IPS-20b (cell line): ENCODE measurements at regions not wholly inside any gene's neighbourhood (a gene's known extent, or its start where the extent isn't known, plus 50 kb on each side); places are given as distances from the start of the nearest gene placed in this dataset.

ENCODE experiments used
- H3K27ac ChIP-seq: one replicate; pipeline ENCODE4 v1.5.1; 2013; ENCODE audit warnings: low read length
- H3K27me3 ChIP-seq: 2 replicates; pipeline ENCODE4 v1.6.1; 2013; ENCODE audit warnings: mild to moderate bottlenecking, low read length, inconsistent platforms; ENCODE audit not compliant: insufficient read depth
- H3K36me3 ChIP-seq: 2 replicates; pipeline ENCODE4 v1.6.1; 2013; ENCODE audit warnings: low read depth, mild to moderate bottlenecking, inconsistent platforms, low read length, moderate library complexity; ENCODE audit not compliant: insufficient read depth
- H3K4me1 ChIP-seq: 2 replicates; pipeline ENCODE4 v1.6.1; 2013; ENCODE audit warnings: mild to moderate bottlenecking, control low read depth, inconsistent platforms, low read length, moderate library complexity; ENCODE audit not compliant: insufficient read depth
- H3K4me3 ChIP-seq: 2 replicates; pipeline ENCODE4 v1.5.1; 2013; ENCODE audit warnings: mild to moderate bottlenecking, low read length, inconsistent platforms
- H3K9ac ChIP-seq: 2 replicates; pipeline ENCODE4 v1.6.1; 2013; ENCODE audit warnings: low read depth, mild to moderate bottlenecking, inconsistent platforms, low read length, moderate library complexity
- H3K9me3 ChIP-seq: 2 replicates; pipeline ENCODE4 v1.6.1; 2013; ENCODE audit warnings: mild to moderate bottlenecking, low read depth, low read length, inconsistent platforms; ENCODE audit not compliant: insufficient read depth

DNA sequence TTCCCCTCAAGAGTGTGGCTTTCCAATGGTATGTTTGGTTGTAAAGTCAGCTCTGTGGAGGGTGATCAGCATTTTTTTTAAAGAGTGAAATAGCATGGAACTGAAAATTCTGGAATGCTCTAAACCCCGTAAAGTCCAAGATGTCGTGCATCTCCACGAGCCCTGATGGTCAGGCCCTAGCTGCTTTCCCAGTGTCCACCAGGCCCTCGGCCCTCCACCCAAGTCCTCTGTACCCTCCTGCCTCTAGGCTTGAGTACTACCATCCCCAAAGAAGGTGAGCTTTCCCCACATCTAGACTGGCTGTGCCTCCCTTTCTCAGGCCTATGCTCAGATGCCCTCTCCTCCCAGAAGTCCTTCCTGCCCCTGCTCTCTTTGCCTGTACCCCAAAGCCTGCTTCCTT lies 280.3 kb downstream of the GADD45G start:
- H3K4me3 ChIP-seq = no peak overlapping the region
- H3K4me1 ChIP-seq = no peaks in the 10 kb centered on the region
- H3K27ac ChIP-seq = no peak overlapping the region
- no peaks in the 10 kb centered on the region for H3K27me3 ChIP-seq
- H3K9me3 ChIP-seq = no peaks in the 10 kb centered on the region; the same call in 1 of the 2 replicates
- H3K9ac ChIP-seq = no peak overlapping the region
- H3K36me3 ChIP-seq = no peaks in the 10 kb centered on the region

GRCh38 chr9:89886281-89886700 lies 281.5 kb downstream of the GADD45G start:
- no peaks in the 10 kb centered on the region for H3K4me1 ChIP-seq
- H3K9ac ChIP-seq = no peak overlapping the region
- H3K36me3 ChIP-seq = no peaks in the 10 kb centered on the region
- no peak overlapping the region for H3K4me3 ChIP-seq
- no peaks in the 10 kb centered on the region for H3K27me3 ChIP-seq
- no peak overlapping the region for H3K27ac ChIP-seq
- H3K9me3 ChIP-seq = no peaks in the 10 kb centered on the region; the same call in 1 of the 2 replicates

- no peak overlapping the region for H3K9ac ChIP-seq
- H3K36me3 ChIP-seq = no peaks in the 10 kb centered on the region
- H3K4me3 ChIP-seq = no peak overlapping the region
- no peaks in the 10 kb centered on the region for H3K4me1 ChIP-seq
- H3K9me3 ChIP-seq = no peaks in the 10 kb centered on the region
- H3K27me3 ChIP-seq = no peaks in the 10 kb centered on the region
- no peak overlapping the region for H3K27ac ChIP-seq
Measured at GRCh38 chr9:89887286-89887685, 282.5 kb downstream of the GADD45G start.

DNA sequence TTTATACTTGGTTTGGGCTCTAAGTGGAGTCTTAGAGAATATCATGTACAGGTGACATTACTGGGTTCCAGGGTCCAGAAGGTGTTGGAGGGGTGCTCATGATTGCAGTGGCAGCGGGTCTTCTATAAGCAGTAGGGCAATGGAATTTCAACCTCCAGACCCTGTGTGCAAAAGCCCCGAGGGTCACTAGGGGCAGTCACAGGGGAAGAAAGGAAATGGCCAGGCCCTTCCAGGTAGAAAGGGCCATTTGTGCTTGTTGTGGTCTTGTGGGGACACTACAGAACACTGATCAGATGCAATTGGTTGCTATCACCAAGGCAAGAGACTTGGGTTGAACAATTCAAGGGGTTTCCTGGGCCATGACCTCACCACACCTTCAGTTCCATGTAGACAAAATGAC lies 283.4 kb downstream of the GADD45G start:
- Histone ChIP-seq H3K27me3 (no peaks in the 10 kb centered on the region), H3K36me3 (no peaks in the 10 kb centered on the region), H3K4me3 (no peak overlapping the region), H3K9me3 (no peaks in the 10 kb centered on the region), H3K9ac (no peak overlapping the region), H3K27ac (no peak overlapping the region), H3K4me1 (no peaks in the 10 kb centered on the region)

DNA sequence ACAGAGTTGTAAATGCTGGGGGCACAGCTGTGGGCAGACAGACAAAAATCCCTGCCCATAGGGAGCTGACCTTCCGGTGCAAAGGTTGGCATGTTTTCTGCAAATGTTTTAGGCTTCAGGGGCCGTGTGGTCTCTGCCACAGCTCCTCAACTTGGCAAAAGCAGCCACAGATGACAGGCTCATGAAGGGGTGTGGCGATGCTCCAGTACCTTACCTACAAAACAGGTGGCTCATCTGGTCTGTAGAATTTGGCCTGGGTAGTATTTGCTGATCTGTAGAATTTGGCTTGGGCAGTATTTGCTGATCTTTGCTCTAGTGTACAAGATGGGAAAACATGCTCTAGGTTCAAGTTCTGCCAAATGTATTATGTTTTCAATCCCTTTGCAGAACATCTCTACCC lies 283.9 kb downstream of the GADD45G start:
- Histone ChIP-seq H3K4me1 (no peaks in the 10 kb centered on the region), H3K27me3 (no peaks in the 10 kb centered on the region), H3K27ac (no peak overlapping the region), H3K9me3 (no peaks in the 10 kb centered on the region), H3K4me3 (no peak overlapping the region), H3K9ac (no peak overlapping the region), H3K36me3 (no peaks in the 10 kb centered on the region)

DNA sequence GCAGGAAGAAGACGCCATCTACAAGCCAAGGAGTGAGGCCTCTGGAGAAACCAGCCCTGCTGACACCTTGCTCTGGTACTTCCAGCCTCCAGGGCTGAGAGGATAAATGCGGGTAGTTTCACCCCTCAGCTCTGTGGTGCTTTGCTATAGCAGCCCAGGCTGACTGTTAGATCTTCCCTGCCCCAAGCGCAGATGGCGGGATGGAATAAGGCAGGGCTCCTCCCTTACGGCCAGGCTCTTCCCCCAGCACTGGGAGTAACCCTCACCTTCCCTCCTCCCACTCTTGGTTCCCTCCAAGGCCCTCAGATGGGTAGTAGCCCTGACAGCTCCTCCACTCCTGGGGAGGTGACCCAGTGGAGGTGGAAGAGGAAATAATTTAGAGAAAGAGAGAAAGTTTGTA lies 285.1 kb downstream of the GADD45G start:
- H3K36me3 ChIP-seq = no peaks in the 10 kb centered on the region
- no peaks in the 10 kb centered on the region for H3K4me1 ChIP-seq
- H3K27me3 ChIP-seq = no peaks in the 10 kb centered on the region
- no peak overlapping the region for H3K27ac ChIP-seq
- no peak overlapping the region for H3K9ac ChIP-seq
- H3K9me3 ChIP-seq = no peaks in the 10 kb centered on the region
- no peak overlapping the region for H3K4me3 ChIP-seq

GRCh38 chr9:89890326-89890980 lies 285.6 kb downstream of the GADD45G start:
- Histone ChIP-seq H3K9me3 (no peaks in the 10 kb centered on the region), H3K9ac (no peak overlapping the region), H3K4me1 (no peaks in the 10 kb centered on the region), H3K36me3 (no peaks in the 10 kb centered on the region), H3K27me3 (no peaks in the 10 kb centered on the region), H3K4me3 (no peak overlapping the region), H3K27ac (no peak overlapping the region)

DNA sequence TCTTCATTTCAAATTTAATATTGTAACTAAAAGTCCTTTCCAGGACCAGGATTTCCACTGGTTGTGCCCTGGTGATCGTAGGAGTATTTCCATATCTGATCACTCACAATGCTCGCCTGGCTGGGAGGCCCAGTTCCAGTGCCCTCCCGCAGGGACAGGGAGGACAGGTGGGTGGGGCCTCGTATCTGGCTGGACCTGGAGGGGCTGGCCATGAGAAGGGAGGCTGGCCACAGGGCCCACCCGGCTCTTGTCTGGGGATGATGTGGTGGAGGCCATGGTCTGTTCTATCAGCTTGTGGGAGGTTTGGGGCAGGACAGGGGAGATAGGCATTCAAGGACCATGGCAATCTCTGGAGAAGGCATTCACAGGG lies 286.4 kb downstream of the GADD45G start:
- H3K9me3 ChIP-seq = no peaks in the 10 kb centered on the region
- no peak overlapping the region for H3K9ac ChIP-seq
- H3K27ac ChIP-seq = no peak overlapping the region
- H3K4me3 ChIP-seq = no peak overlapping the region
- H3K36me3 ChIP-seq = no peaks in the 10 kb centered on the region
- no peaks in the 10 kb centered on the region for H3K4me1 ChIP-seq
- H3K27me3 ChIP-seq = no peaks in the 10 kb centered on the region

DNA sequence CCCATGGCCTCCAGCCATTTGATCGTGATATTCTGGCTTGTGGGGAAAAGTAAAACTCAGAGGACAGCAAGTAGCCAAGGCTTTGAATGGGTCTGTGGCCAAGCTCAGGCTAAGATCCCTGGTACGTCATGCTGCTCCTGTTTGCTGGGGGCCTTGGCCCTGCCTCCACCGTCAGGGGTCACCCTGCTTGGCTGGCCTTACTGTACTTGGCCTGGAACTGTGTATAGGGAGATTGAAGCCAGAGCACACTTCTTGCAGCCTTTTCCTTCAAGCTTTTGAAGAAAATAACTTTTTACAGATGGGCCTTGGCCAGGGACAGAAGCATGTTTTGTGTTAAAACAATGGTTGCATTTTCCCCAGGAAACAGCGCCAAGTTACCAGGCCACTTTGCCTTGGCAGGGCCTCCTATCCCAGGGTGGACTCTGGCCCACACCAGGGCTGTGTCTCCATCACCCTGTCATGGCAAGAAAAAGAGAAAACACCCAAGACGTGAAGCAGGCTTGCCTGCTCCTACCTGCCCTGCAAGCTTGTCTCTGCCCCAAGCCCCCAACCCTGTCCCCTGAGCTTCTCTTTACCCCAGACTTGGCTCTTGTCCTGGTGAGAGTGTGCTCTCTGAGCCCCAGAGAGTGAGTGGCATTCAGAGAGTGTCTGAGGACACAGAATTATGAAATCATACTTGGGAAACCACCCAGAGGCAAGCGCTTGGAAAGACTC lies 286.9 kb downstream of the GADD45G start:
- no peaks in the 10 kb centered on the region for H3K36me3 ChIP-seq
- H3K4me1 ChIP-seq = no peaks in the 10 kb centered on the region
- no peaks in the 10 kb centered on the region for H3K27me3 ChIP-seq
- H3K27ac ChIP-seq = no peak overlapping the region
- no peaks in the 10 kb centered on the region for H3K9me3 ChIP-seq
- H3K4me3 ChIP-seq = no peak overlapping the region
- no peak overlapping the region for H3K9ac ChIP-seq

DNA sequence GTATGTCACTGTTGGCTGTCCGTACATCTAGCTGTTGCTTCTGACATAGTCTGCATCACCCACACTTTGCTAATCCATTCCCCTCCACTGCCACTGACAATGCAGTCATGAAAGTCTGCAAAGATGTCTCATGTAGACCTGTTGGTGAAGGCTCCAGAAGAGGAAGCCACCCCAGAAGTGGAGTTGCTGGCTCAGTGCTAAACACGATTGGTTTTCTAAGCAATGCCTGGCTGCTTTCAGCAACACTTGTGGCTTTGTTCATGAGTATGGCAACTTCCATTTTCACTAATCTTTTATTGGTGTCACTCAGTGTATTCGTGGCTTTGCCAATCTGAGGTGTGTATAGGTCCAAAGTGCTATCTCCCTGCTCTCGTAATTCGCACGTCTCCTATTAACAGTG lies 288.1 kb downstream of the GADD45G start:
- H3K9me3 ChIP-seq = no peaks in the 10 kb centered on the region
- H3K36me3 ChIP-seq = no peaks in the 10 kb centered on the region
- no peak overlapping the region for H3K4me3 ChIP-seq
- no peak overlapping the region for H3K9ac ChIP-seq
- H3K27ac ChIP-seq = no peak overlapping the region
- no peaks in the 10 kb centered on the region for H3K27me3 ChIP-seq
- no peaks in the 10 kb centered on the region for H3K4me1 ChIP-seq

DNA sequence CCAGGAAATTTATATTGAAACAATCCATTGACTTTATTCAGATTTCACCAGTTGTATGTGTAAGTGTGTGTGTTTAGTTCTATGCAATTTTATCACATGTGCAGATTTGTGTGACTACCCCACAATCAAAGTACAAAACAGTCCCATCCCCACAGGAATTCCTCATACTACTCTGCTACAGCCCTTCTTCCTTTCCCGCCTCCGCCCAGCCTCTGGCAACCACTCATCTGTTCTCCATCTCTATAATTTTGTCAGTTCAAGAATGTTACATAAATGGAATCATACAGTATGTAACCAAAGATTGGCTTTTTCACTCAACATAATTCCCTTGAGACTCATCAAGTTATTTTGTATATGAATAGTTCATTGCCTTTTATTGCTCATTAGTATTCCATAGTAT lies 289.1 kb downstream of the GADD45G start:
- no peaks in the 10 kb centered on the region for H3K4me1 ChIP-seq
- no peak overlapping the region for H3K9ac ChIP-seq
- no peaks in the 10 kb centered on the region for H3K36me3 ChIP-seq
- H3K9me3 ChIP-seq = no peaks in the 10 kb centered on the region
- H3K27ac ChIP-seq = no peak overlapping the region
- H3K27me3 ChIP-seq = no peaks in the 10 kb centered on the region
- no peak overlapping the region for H3K4me3 ChIP-seq

DNA sequence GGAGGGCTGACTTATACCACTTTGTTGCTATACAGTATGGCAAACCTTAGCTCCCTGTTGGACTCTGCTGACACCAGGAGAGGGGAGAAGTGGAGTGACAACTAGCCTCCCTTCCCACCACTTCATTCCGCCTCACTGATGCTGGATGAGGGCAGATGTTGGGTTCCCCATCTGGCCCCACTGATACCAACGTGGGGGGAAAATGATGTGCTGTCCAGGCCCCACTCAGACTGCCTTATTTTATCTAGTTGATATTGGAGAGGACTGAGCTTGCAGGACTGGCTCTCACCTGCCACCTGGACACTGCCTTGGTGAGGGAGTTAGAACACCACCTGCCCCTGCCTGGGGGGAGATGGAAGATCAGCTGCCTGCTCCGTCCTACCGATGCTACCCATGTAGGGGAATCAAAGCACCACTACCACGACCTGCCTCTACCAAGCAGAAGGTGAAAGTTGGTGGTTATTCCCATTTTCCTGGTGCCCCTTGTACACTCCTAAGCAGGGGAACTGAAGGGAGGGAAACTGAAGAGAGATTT lies 292.1 kb downstream of the GADD45G start:
- H3K36me3 ChIP-seq = no peaks in the 10 kb centered on the region
- 0 out of 2 replicates have a peak, but pooled peaks cover 4% of the 10 kb centered on the region for H3K4me1 ChIP-seq

More for the DNA sequence above, 292.1 kb downstream of the GADD45G start:
- no peak overlapping the region for H3K4me3 ChIP-seq
- H3K9ac ChIP-seq = no peak overlapping the region
- H3K27ac ChIP-seq = no peak overlapping the region
- H3K27me3 ChIP-seq = no peaks in the 10 kb centered on the region
- H3K9me3 ChIP-seq = no peaks in the 10 kb centered on the region
